GM12878 (cell line): ENCODE measurements at regions not wholly inside any gene's neighbourhood (a gene's known extent, or its start where the extent isn't known, plus 50 kb on each side); places are given as distances from the start of the nearest gene placed in this dataset.

ENCODE experiments used
- ATAC-seq: fragments of 200-7000 bp; cut with Tn5 transposase; 3 replicates; pipeline ENCODE4 v1.9.1; 2020; ENCODE audit warnings: mild to moderate bottlenecking, moderate library complexity
- BruUV-seq: library from RNA; stranded (reverse); fragments of 400-500 nt; replicated peaks from 2 replicates; lab custom pipeline; 2021; lab: Mats Ljungman, UMichigan
- CTCF ChIA-PET: fragments of 300-600 bp; sonication (Branson Sonifier 250); formaldehyde crosslinking; extraction: SDS; loops from one replicate; lab custom pipeline; 2021; ENCODE audit warnings: inconsistent platforms; lab: Yijun Ruan, JAX
- POLR2A ChIA-PET: fragments of 350-600 bp; formaldehyde crosslinking; extraction: SDS; loops from one replicate; lab custom pipeline; 2021; ENCODE audit warnings: inconsistent platforms; lab: Charles Lee
- RAD21 ChIA-PET: fragments of 300-600 bp; sonication (Branson Sonifier 250); formaldehyde crosslinking; loops from one replicate; lab custom pipeline; 2023; ENCODE audit warnings: antibody characterized with exemption; ENCODE audit not compliant: unreplicated experiment; lab: Charles Lee
- SMC1A ChIA-PET: fragments of 300-600 bp; sonication (Branson Sonifier 250); formaldehyde crosslinking; loops from one replicate; lab custom pipeline; 2023; ENCODE audit not compliant: unreplicated experiment, uncharacterized antibody; lab: Charles Lee
- DNase-seq: peaks from one replicate; pipeline ENCODE4 v3.0.0-alpha.2; 2011; ENCODE audit warnings: low read depth, low spot score
- FAIRE-seq: peaks from 3 replicates; lab custom pipeline; 2011; peaks lifted over from hg19 to GRCh38; lab: Jason Lieb, UNC
- H2AFZ ChIP-seq: 2 replicates; pipeline ENCODE4 v1.6.0; 2011; ENCODE audit warnings: low read depth, low read length, control low read depth; ENCODE audit not compliant: control insufficient read depth
- H3K27ac ChIP-seq: 2 replicates; pipeline ENCODE4 v1.5.1; 2011; ENCODE audit warnings: control low read depth; ENCODE audit not compliant: control insufficient read depth, insufficient read depth
- H3K27me3 ChIP-seq, 2 experiments: replicated peaks in 1 of 2; 2 replicates each; pipeline versions ENCODE4 v1.6.0 to v1.6.1; 2011; ENCODE audit warnings: low read length in 1 of 2; ENCODE audit not compliant: control insufficient read depth in 2 of 2, insufficient read depth in 2 of 2
- H3K36me3 ChIP-seq, 2 experiments: 2 replicates each; pipeline ENCODE4 v1.5.1; 2011; ENCODE audit warnings: low read length in 1 of 2; ENCODE audit not compliant: control insufficient read depth in 2 of 2, insufficient read depth in 2 of 2
- H3K4me1 ChIP-seq: 2 replicates; pipeline ENCODE4 v1.6.1; 2011; ENCODE audit warnings: mild to moderate bottlenecking, low read length, moderate library complexity, mixed read lengths; ENCODE audit not compliant: control insufficient read depth, insufficient read depth
- H3K4me2 ChIP-seq: 2 replicates; pipeline ENCODE4 v1.6.0; 2011; ENCODE audit warnings: control low read depth; ENCODE audit not compliant: control insufficient read depth, insufficient read depth
- H3K4me3 ChIP-seq: fragments of 200-600 bp; sonication (generic); 2 replicates; pipeline ENCODE4 v1.5.1; 2016
- H3K79me2 ChIP-seq: 2 replicates; pipeline ENCODE4 v1.6.0; 2011; ENCODE audit warnings: low read length; ENCODE audit not compliant: control insufficient read depth, insufficient read depth
- H3K9ac ChIP-seq: 2 replicates; pipeline ENCODE4 v1.8.0; 2011; ENCODE audit warnings: low read length, control low read depth, mixed read lengths; ENCODE audit not compliant: control insufficient read depth, insufficient read depth
- H3K9me3 ChIP-seq: replicated peaks from 3 replicates; pipeline ENCODE4 v1.5.1; 2011; ENCODE audit warnings: mild to moderate bottlenecking, low read length; ENCODE audit not compliant: control insufficient read depth, insufficient read depth
- H4K20me1 ChIP-seq: 2 replicates; pipeline ENCODE4 v1.6.0; 2011; ENCODE audit not compliant: control insufficient read depth, insufficient read depth
- BHLHE40 ChIP-seq, 2 experiments: fragments of 450-650 bp in 1 of 2; IDR thresholded peaks; 2 replicates each; pipeline ENCODE4 v1.6.1; 2011 to 2017; ENCODE audit warnings: low read depth in 2 of 2, borderline replicate concordance in 1 of 2, improper control_type of control experiment in 1 of 2, low read length in 1 of 2, mild to moderate bottlenecking in 1 of 2
- CBFB ChIP-seq: IDR thresholded peaks from 2 replicates; pipeline ENCODE4 v1.6.1; 2016; ENCODE audit warnings: antibody characterized with exemption, low read depth
- CEBPZ ChIP-seq: fragments of 150-350 bp; IDR thresholded peaks from 2 replicates; pipeline ENCODE4 v1.6.1; 2016; ENCODE audit warnings: low read depth, low read length
- CHD4 ChIP-seq: fragments of 200-600 bp; sonication (generic); IDR thresholded peaks from 2 replicates; pipeline ENCODE4 v1.6.1; 2016; ENCODE audit warnings: mild to moderate bottlenecking
- E2F8 ChIP-seq: fragments of 450-650 bp; IDR thresholded peaks from 2 replicates; pipeline ENCODE4 v1.6.1; 2018; ENCODE audit warnings: mild to moderate bottlenecking, low read depth, moderate library complexity; ENCODE audit not compliant: partially characterized antibody
- E4F1 ChIP-seq: fragments of 450-650 bp; IDR thresholded peaks from 2 replicates; pipeline ENCODE4 v1.6.1; 2018; ENCODE audit warnings: borderline replicate concordance, mild to moderate bottlenecking; ENCODE audit not compliant: partially characterized antibody
- EZH2 ChIP-seq: IDR thresholded peaks from 2 replicates; pipeline ENCODE4 v1.6.1; 2012; ENCODE audit warnings: low read depth, mild to moderate bottlenecking, control low read depth, inconsistent platforms, low read length, borderline replicate concordance; ENCODE audit not compliant: control insufficient read depth
- MXI1 ChIP-seq: fragments of 150-350 bp; IDR thresholded peaks from 2 replicates; pipeline ENCODE4 v1.6.1; 2011; ENCODE audit warnings: low read depth, mild to moderate bottlenecking, inconsistent platforms, low read length, improper control_type of control experiment
- NFIC ChIP-seq: IDR thresholded peaks from 2 replicates; pipeline ENCODE4 v1.6.1; 2012; ENCODE audit warnings: low read depth, mild to moderate bottlenecking, inconsistent platforms, low read length, moderate library complexity
- RB1 ChIP-seq: fragments of 450-650 bp; formaldehyde crosslinking; IDR thresholded peaks from 2 replicates; pipeline ENCODE4 v1.6.1; 2017; ENCODE audit warnings: mild to moderate bottlenecking, borderline replicate concordance
- SPI1 ChIP-seq: IDR thresholded peaks from 2 replicates; pipeline ENCODE4 v1.6.1; 2011; ENCODE audit warnings: low read depth, mild to moderate bottlenecking, low read length, moderate library complexity, borderline replicate concordance; ENCODE audit not compliant: insufficient read depth
- SREBF1 ChIP-seq: IDR thresholded peaks from 2 replicates; pipeline ENCODE4 v1.6.1; 2012; ENCODE audit warnings: mild to moderate bottlenecking, low read length
- YBX1 ChIP-seq: fragments of 450-650 bp; IDR thresholded peaks from 2 replicates; pipeline ENCODE4 v1.6.1; 2016; ENCODE audit warnings: antibody characterized with exemption
- YY1 ChIP-seq: IDR thresholded peaks from 2 replicates; pipeline ENCODE4 v1.6.1; 2011; ENCODE audit warnings: low read depth, mild to moderate bottlenecking, low read length
- WGBS: methylation state at CpG from one replicate; pipeline ENCODE4 v1.1.6; 2016; ENCODE audit warnings: low lambda C conversion rate; ENCODE audit not compliant: insufficient replicate concordance, insufficient coverage; ENCODE audit errors: missing lambda C conversion rate; 5-methylcytosine and 5-hydroxymethylcytosine counted together
- in situ Hi-C: fragments of 300-500 bp; cut with MboI; formaldehyde crosslinking; loops from 9 replicates; pipeline ENCODE4 v1.14.3; 2018; ENCODE audit warnings: mixed read lengths
- intact Hi-C: fragments of 100-400 bp; cut with micrococcal nuclease; formaldehyde crosslinking; loops from one replicate; pipeline ENCODE4 v1.14.2; 2022; ENCODE audit not compliant: unreplicated experiment

GRCh38 chr7:153829525-153829924 is 222.7 kb upstream of the DPP6 start (continued):
- TF ChIP-seq E2F8 = no peak
- no peak for TF ChIP-seq SPI1
- TF ChIP-seq SREBF1 = no peak
- TF ChIP-seq NFIC = no peak
- no peak for TF ChIP-seq BHLHE40 (IDR thresholded peaks at IDR 0.05; ENCODE audit: borderline replicate concordance in 1 of 2, low read depth in 2 of 2, low read length in 1 of 2)
- no peak for TF ChIP-seq CBFB

- in situ Hi-C loops (no loop called here), intact Hi-C loops (no loop called here)
- ChIA-PET POLR2A (no interaction called here), RAD21 (no interaction called here), SMC1A (no interaction called here), CTCF (no interaction called here)
- Histone ChIP-seq H3K4me2 (no peak overlapping the region), H3K27me3 (no peaks in the 10 kb centered on the region), H3K4me1 (no peaks in the 10 kb centered on the region), H3K36me3 (no peaks in the 10 kb centered on the region), H3K79me2 (no peaks in the 10 kb centered on the region), H3K4me3 (no peak overlapping the region), H3K27ac (no peak overlapping the region), H4K20me1 (no peaks in the 10 kb centered on the region), H3K9me3 (no peaks in the 10 kb centered on the region), H3K9ac (no peak overlapping the region), H2AFZ (no peak overlapping the region)
- no TSS peak for BruUV-seq
- no peak for DNase-seq
- ATAC-seq = no peak
- WGBS = 18% methylated on average over 4 of the region's 4 CpGs
- no peak for FAIRE-seq
- TF ChIP-seq YBX1 (no peak), CEBPZ (no peak), E4F1 (no peak), EZH2 (no peak), MXI1 (no peak), YY1 (no peak), CHD4 (no peak), RB1 (no peak)
These were observed 220.0 kb upstream of the DPP6 start for GRCh38 chr7:153832160-153832559.
